HG03469 (cell line): ENCODE measurements at regions not wholly inside any gene's neighbourhood (a gene's known extent, or its start where the extent isn't known, plus 50 kb on each side); places are given as distances from the start of the nearest gene placed in this dataset.

ENCODE experiments used
- ATAC-seq: cut with Tn5 transposase; IDR thresholded peaks from one replicate; pipeline ENCODE4 v1.9.1; 2021; ENCODE audit warnings: mild to moderate bottlenecking, moderate library complexity, moderate number of reproducible peaks; ENCODE audit not compliant: unreplicated experiment

DNA sequence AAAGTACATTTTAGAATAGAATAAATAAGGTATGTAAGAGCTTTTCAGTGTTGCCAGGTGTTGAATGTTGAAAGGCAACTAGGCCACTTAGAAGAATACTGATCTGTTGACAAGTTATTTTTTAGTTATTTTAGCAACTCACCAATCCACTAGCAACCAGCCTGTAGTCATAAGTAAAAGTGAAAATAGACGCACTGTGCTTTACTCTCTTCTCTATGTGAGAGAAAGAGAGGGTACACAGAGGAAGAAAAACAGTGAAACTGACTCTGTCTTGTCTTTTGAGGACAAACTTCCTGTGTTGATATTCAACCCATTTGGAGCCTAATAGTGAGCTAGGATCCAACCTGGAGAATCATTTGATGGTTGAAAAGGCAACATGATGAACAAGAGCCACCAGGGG is 327.1 kb upstream of the GOLIM4 start:
- no peak for ATAC-seq

DNA sequence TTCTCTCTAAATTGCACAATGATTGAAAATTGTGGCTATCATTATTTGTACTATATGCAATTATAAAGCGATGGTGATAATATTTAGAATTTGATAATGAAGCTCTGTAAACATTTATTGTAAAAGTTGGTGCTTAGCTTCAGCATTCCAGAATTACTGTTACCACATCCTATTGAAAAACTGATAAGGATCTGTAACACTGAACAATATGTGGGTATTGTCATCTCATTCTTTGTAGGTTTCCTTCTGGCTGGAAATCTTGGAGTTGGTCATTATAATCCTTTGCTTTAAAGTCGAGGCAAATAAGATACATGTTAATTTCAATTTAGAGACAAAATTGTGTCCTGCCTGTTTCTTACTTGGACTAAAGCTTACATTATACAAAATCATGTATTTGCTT is 323.4 kb upstream of the GOLIM4 start:
- no peak for ATAC-seq

DNA sequence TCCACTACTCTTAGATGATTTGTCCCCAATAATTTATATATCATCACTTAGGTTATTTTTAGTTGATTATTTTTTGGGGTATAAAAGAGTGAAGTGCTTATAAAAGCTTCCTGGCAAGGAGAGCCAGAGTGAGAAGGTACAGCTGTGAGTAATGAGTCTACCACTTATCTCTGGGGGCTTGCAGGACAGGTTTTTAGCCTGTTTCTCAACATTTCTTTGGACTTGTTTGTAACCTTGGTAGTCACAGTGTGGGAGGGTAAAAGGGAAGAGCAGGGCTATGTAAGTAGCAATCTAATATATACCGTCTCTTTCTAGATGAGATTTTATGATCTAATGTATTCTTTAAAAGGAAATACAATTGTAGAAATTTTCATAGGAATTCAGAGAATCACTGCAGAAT is 321.3 kb upstream of the GOLIM4 start:
- no peak for ATAC-seq

DNA sequence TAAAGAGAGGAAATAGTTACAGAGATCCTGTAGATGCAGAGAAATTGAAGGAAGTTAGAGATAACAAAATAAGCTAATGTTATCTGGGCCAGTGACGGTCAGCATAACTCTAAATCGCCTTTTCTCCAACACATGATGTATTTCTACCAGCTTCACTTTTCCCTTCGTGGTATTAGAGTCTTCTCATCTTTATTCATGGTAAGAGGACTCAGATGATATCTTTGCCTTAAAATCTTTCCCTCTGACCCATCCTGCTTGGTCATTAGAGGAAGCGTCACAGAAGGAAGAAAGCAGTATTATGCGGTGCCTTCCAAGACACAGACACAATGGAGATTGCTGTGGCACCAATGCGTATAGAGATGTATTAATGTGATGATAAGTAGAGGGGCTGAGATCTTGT is 320.7 kb upstream of the GOLIM4 start:
- no peak for ATAC-seq

GRCh38 chr3:168414149-168414548 is 318.4 kb upstream of the GOLIM4 start:
- ATAC-seq = no peak

DNA sequence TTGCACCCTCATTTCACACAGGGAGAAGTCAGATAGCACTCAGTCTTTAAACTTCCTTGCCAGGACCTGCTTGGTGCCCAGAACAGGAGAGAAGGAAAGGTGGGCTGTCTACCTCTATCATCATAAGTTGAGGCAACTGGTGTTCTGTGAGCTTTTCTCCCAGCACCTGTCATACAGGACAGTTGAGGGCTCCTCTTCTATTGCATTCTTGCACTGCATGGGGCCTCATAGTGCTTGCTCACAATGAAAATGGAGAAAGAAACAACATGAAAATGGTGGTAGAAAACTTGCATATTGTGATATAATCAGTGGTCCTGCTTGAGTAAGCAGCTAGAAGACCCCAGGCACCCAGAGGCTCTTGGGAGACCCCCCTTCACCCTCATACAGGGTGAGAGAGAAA is 311.7 kb upstream of the GOLIM4 start:
- no peak for ATAC-seq

GRCh38 chr3:168405288-168405687 is 309.6 kb upstream of the GOLIM4 start:
- no peak for ATAC-seq

DNA sequence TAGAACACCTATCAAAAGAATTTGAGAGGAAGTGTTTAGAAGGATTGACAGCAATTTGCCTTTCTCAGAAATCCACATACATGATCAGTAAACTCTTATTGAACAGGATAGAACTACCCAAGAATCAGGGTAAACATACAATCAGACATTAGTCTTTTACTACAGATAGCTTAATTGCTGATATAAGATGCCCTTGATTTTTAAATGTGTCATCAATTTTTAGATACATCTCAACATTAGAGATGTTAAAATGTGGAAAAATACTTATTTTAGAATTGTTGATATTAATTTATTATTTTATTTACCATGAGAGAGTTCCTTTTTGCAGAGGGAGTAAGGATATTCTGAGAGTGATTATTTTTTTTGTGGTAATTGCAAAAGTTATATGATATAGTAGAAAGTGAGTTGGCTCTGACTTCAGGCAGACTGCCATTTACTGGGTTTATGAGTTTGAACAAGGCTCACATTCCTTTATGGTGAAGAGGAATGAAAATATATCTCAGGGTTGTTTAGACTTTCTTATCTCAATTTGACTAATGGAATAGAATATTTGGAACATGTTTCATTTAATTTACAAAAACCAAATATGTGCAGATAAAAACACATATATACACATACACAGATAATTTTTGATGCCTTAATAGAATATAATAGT is 302.8 kb upstream of the GOLIM4 start:
- ATAC-seq = no peak

GRCh38 chr3:168396861-168397260 is 301.1 kb upstream of the GOLIM4 start:
- no peak for ATAC-seq

GRCh38 chr3:168395551-168395950 is 299.8 kb upstream of the GOLIM4 start:
- ATAC-seq = no peak

DNA sequence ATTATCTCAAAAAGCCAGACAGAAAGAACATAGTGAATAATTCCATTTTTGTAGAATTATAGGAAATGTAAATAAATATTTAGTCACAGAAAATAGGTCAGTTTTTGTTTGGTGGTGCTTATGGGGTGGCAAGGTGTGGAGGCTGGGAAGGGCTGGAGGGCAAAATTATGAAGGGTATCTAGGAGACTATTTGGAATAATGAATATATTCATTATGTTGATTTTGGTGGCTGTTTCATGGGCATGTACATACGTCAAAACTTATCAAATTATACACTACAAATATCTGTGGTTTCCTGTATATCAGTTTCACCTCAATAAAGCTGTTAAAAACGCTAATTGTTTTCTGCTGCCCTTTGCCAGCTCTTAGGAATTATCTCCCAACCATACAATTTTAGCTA is 298.7 kb upstream of the GOLIM4 start:
- no peak for ATAC-seq

- ATAC-seq = no peak
Observed at GRCh38 chr3:168386301-168386700, 290.6 kb upstream of the GOLIM4 start.

GRCh38 chr3:168384990-168385389 is 289.3 kb upstream of the GOLIM4 start:
- no peak for ATAC-seq

GRCh38 chr3:168383573-168383972 is 287.8 kb upstream of the GOLIM4 start:
- ATAC-seq = no peak

- no peak for ATAC-seq
Observed at GRCh38 chr3:168371846-168372245, 276.1 kb upstream of the GOLIM4 start.

DNA sequence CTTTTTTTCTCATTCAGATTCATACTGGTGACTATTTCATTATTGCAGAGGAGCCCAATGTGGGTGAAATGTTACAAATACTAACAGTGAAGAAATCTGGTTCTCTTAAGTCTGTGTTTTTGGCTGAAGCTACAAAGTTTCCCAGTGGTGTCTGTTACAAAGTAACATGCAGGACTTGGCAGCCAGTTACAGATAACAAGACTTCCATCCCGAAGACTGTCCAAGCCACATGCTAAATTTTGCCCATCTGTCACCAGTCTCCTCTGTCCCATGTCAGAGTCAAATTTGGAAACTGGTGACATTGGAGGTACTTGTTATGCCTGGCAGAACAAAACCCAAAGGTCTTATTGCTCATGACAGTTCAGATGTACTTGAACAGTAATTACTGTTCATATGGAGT is 269.2 kb upstream of the GOLIM4 start:
- no peak for ATAC-seq

DNA sequence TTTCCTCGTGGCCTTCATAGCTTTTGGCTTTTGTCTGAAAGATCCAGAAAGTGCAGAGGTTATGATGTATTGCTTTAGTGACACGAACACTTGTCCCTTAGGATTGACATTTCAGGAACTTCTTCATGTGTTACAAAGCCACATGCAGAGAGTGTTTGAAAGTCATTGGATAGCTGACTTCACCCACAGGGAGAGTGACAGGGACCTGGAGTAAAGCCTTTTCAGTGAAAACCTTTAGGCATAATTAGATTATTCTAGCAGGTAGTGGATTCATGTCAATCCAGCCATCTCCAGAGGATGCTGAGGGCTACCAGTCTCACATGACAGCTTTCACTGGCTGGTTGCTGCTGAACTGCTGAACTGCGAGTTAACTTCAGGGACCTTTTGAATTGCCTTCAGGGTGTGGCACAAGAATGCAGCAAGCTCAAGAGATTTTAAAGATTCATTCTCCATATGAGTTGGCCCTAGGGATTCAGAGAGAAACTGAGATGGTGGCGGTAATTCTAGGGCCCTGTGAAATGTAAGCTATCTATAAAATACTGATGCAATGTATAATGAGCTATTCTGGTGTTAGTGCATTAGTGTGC is 267.0 kb upstream of the GOLIM4 start:
- no peak for ATAC-seq

DNA sequence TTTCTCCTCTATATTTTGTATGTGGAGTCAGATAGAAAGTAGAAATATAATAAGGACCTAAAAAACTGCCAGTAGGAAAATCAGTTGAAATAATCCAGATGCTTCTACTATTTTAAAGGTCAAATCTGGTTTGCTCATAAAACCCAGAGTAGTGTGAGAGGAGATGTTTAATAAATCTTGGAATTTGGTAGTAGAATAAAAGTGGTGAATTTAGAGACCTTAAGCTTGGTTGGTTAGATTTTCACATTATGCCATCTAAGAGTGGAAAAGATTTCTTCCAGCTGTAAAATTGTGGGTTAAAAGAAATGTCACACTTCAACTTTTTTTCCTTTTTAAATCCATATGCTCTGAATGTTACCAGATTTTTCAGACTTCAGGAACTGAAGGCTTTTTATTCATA is 266.4 kb upstream of the GOLIM4 start:
- ATAC-seq = no peak

DNA sequence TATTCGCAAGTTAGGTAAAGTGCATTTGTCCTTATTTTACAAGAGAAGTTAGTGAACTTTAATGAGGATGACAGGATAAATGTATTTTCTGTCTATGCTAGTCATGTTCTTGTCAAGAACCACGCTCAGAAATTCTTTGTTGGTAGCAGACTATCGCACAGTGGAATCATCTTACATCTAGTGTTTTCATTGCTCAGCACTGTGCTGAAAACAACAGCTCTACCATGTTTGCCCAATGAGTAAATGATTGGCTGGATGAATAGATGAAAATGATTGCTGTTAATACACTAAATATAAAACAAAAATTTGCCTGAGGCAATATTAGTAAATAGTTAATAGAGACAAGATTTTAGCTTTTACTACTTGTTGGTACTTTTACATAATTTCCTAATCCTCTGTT is 265.3 kb upstream of the GOLIM4 start:
- ATAC-seq = no peak

DNA sequence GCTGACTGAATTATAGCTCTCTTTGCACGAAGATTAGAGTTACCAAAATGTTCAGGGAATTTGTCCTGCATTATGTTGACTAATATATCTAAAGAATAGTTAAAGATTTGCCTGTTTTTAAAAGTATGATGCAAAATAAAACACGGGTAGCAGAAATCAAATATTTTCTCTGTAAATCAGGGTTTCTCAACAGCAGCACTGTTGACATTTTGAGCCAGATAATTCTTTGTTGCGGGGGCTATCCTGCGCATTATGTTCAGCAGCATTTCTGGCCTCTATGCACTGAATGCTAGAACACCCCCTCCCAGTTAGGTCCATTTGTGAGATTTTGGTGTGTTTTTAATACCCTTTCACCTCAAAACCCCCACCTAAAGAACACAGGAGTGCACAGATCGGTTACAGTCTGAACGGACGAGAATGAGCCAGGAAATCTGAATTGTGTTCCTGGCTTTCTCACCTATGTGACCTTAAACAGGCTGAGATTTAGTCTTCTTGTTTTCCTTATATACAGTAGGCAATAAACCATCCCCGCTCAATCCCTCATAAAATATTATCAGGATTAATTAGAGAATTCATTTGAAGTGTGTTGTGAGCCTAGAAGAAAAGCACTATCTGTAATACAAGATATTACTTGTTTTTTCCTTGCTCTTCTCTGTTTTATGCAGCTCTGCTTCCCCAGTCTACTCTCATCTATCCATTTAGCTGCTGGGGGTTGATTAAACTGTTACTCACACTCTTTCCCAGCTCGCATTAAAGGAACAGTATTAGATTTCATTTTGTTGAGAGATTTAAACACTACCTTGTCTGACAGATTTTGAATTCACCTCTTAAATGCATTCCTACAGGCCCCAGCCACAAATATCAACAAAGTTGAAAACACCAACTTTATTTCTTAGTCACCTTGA is 247.5 kb upstream of the GOLIM4 start:
- no peak for ATAC-seq

GRCh38 chr3:168341956-168342936 is 246.5 kb upstream of the GOLIM4 start:
- no peak for ATAC-seq
